Activated T-cell treated with anti-CD3 and anti-CD28 coated beads for 1 hour (primary cell): ENCODE measurements at regions not wholly inside any gene's neighbourhood (a gene's known extent, or its start where the extent isn't known, plus 50 kb on each side); places are given as distances from the start of the nearest gene placed in this dataset.
"Not testable (repeated sequence)": the region's sequence is repeated elsewhere in the genome, so short reads cannot be mapped to it uniquely, and the experiment has no call there.

Source experiments
- DNase-seq: peaks from one replicate; pipeline ENCODE4 v3.0.0-alpha.2; 2020; ENCODE audit warnings: low read depth

- no peak for DNase-seq
Observed at GRCh38 chr2:199216253-199216652, 241.5 kb downstream of the SATB2 start.

DNA sequence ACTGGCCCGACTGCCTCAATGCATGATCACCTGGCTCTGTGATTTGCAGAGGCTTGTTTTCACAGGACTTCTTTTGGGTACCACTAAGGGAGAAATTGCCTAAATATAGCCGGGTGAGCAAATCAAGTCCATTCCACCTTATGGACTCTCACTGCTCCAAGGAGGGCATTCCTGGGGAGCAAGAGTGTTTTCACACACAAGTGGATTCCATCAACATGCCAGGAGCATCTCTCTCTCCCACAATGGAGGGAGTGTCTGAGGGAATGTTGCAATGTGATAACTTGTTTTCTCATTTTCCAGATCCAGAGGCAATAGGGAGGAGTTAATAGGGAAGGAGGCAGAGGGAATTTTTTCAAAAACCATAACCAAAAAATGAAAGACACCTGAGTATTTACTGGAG lies 250.7 kb downstream of the SATB2 start:
- DNase-seq, result no peak

DNA sequence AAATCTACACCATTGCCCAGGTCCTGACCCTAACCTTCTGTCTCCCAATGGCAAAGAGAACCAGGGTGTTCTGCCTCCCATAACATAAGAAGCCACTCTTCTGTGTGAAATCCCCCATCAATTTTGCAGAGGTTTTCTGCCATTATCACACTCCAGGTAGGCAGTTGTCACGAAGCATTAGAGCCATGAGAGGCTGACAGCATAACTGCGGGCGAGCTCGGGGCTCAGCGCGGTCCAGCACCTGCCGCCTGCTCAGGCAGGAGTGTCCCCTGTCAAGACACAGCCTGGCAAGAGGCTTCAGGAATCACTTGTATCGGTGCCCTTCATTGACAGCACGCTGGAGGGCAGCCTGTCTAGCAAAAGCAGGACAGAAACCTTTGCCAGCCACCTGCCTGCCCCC lies 251.2 kb downstream of the SATB2 start:
- DNase-seq, result no peak

DNA sequence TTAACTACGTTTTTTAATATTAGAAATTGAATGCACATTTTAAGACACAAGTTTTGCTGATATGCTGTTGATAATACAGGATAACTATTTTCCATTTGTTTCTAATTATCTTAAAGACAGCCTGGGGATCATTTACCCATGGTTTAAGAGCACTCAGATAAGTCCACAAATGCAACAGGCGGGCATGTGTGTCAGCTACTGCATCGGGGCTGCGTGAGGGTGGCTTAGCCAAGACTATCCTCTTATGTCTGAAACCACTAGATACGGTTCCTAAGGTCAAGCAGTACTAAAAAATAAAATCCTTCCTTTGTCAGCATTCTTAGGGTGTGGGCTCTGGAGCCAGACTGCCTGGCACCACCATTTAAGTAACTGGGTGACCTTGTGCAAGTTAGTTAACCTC lies 254.8 kb downstream of the SATB2 start:
- no peak for DNase-seq

DNA sequence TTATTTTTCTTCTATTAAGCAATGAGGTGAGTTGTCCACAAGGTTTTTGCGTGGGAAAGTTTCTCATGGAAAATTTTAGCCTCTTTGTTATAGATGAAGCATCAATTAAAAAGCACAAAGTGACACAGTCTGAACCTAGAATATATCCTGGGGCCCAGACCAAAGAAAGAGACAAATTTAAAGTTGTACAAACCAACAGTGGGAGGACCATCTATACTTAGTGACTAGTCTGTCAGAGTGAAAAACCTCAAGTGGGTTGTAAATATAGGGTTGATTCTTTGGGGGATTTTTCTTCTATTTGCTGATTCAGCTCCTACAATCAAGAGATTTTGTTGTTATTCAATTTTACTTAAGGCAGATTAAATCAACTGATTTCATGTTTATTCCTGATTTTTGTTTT lies 256.2 kb downstream of the SATB2 start:
- no peak for DNase-seq

- DNase-seq, result no peak
Observed at GRCh38 chr2:199199797-199200196, 257.9 kb downstream of the SATB2 start.

- no peak for DNase-seq
Observed at GRCh38 chr2:199197448-199197847, 260.3 kb downstream of the SATB2 start.

DNA sequence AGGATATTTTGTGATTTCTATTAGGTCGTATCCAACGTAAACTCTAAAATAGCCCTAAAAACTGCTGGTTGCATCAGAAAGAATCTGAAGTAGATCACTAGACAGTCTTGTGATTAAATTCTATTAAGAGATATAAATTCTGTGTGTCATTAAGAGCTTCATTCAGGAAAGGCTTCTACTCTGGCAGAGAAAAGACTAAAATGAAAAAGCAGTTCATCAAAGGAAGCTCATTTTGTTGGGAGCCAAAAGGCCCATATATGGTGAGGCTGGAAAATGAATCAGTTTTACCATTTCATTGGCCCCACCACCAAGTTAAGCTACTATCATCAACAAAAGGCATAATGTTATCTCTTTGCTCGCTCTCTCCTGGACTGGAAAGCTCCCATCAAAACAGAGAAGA lies 261.1 kb downstream of the SATB2 start:
- DNase-seq, result no peak

DNA sequence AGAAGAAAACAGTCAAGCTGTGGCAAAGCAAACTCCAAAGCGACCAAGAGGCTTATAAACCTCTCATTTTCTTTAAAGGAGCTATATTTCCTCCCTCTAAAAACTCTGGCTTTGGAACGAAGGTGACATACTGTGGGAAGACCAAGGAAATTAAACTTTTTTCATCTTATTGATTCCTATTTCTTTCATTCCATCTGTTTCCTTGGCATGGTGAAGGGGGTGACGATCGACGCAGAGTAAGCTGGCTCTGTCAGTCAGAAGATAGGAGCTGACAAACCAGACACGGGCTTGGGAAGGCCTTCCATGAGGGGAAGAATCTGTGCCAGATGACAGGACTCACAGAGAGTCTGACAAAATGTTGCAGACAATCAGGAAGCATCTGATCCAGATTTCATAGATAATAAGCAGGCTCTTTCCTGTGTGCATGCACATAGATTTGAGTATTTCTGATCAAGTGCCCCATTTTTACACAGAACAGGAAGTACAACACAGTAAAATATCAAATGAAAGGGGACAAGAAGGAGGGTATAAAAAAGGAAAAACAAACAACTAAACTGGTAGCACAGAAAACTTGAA lies 261.7 kb downstream of the SATB2 start:
- no peak for DNase-seq

GRCh38 chr2:199191461-199191860 lies 266.3 kb downstream of the SATB2 start:
- no peak for DNase-seq

DNA sequence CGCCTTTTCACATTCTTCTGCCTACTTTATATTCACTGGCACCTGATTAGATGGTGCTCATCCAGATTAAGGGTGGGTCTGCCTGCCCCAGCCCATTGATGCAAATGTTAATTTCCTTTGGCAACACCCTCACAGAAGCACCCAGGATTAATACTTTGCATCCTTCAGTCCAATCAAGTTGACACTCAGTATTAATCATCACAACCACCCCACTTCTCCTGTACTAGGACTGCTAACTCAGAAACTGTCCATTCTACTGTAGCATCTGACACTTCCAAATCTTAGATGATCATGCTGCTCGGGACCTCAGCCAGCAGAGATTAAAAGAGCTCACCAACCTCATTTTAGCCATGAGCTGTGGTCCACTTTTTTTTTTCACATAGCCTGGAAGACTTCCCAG lies 268.5 kb downstream of the SATB2 start:
- DNase-seq, result no peak

DNA sequence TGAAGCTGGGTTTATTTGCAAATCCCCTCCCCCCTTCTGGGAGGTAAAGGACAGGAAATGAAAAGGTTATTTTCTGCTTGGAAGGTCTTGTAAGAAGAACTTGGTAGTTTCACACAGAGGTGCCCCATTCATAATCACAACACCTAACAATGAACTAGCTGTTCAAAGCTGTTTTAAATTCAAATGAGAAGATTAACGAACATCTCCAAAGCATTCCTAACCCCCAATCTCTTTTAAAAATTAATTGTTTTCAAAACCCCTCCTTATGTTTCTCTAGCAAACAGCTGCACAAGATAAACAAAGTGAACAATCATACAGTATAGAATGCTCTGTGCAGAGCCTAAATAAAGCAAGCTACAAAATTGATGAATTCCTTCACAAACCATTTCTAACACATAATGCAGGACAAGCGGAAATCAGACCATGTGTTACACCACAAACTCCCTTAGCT lies 271.4 kb downstream of the SATB2 start:
- no peak for DNase-seq

GRCh38 chr2:199185174-199185573 lies 272.6 kb downstream of the SATB2 start:
- DNase-seq, result not testable (repeated sequence)

DNA sequence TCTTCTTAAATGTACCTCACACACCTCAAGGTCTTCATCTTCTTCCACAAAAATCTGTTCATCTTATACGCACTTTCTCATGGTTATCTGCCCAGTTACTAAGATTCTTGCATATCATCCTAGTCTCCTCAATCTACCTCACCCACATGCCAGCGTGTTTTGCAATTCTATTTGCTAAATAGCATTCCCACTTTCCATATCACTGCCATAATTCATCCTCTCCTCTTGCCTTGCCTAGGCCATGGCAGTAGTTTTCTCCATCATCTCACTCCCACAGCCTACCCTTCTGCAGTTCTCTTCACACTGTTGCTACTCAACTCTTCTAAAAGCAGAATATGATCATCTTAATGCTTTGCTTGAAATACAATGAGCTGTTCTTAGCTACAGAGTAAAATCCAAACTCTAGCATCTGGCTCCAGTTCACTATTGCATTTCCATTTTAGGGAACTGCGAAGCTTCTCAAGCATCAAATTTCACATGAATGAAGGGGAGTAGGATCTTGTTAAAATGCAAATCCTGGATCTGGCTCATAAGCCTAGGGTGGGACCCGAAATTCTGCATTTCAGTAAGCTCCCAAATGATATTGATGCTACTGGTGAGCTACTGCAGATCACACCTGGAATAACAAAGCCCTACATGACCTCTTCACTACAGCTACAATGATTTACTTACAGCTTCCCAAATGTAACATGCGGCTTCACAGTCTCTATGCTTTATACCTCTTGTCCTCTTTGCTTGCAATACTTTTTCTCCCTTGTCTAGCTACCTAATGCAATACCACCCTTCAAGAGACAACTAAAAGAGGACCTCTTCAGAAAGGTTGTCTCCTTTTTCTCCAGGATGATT lies 293.9 kb downstream of the SATB2 start:
- DNase-seq, result no peak

GRCh38 chr2:199160677-199161465 lies 296.9 kb downstream of the SATB2 start:
- no peak for DNase-seq

DNA sequence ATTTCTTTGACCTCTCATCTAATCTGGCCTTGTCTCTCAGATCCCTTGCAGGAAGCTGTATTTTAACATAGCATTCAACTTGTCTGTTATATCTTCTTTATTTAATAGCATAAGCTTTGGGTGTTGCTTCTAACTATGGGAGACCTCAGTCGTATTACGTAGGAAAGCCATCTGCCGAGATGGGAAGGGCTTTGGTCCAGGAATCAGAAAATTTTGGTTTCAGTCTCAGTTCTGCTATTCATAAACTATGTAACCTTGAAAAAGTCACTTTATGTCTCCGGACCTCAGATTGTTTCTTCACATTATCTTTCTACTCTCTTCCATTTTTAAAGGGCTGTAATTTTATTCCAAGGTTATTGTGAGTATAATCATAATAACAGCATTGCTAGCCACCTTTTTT lies 297.7 kb downstream of the SATB2 start:
- DNase-seq, result no peak

DNA sequence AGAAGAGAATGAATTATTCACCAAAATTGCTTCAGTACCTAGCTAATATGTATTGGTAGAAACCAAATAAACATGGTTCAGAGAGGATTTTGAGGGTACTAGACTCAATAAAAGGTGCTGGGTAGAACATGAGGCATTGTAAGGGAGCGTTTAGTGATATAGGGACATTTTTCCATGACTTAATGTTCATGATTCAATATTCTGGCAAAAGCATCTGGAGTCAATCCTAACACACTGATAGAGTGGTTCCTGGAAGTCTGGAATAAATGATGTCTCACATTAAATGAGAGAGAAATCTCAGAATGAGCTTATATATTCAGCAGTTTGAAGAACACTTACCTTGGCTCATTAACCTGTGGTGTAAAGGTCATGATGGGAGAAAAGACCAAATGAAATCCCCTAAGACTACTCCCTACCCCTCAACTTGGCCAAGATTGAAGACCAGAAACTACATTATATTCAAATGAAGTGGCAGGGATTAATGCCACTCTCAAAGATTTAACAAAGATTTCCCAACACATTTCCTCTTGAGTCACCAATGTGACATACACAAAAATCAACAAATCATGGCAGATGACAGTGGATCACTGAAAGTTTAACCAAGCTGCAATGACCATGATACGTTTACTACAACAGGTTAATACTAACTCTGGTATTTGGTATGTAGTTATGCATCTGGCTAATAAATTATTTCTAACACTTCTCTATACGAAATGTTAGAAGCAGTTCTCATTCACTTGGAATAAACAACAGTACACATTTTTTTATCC lies 309.5 kb downstream of the SATB2 start:
- DNase-seq, result no peak

DNA sequence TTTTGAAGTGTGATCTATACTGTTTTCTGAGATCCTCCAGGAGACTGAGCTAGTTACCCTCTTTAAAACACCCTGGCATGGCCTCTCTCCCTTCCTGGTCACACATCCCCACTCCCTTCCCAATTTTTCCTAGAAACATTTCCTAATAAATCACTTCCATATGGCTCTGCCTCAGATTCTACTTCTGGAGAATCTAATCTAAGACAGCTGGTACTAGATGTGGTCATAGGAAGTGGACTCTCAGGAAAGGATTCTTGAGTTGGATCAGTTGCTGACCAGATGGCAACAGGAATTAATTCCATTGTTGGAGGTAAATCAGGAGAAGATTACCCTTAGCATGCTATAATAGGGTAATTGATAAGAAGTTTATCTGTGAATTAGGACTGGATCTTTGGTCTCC lies 310.5 kb downstream of the SATB2 start:
- no peak for DNase-seq

DNA sequence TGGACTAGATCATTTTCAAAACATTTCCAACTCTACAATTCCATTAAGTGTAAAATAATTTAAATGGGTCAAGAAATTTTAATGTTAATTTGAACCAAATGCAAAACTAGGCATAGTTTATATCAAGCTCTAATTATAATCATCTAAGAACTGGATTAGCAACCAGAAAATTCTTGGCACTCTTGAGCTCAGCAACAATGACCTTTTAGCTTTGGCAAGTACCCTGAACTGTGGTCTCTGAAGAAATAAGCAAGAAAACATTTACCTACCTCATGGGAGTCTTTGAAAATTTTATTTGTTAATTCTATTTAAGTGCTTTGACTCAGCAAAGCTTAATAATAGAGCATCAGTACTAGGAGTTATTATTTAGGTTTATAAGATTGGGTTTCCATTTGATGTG lies 313.2 kb downstream of the SATB2 start:
- DNase-seq, result no peak

GRCh38 chr2:199144036-199144435 lies 313.7 kb downstream of the SATB2 start:
- DNase-seq, result no peak

GRCh38 chr2:199136681-199137080 lies 321.1 kb downstream of the SATB2 start:
- no peak for DNase-seq

GRCh38 chr2:199136242-199136641 lies 321.5 kb downstream of the SATB2 start:
- DNase-seq, result no peak
